H9 (cell line): ENCODE measurements at regions not wholly inside any gene's neighbourhood (a gene's known extent, or its start where the extent isn't known, plus 50 kb on each side); places are given as distances from the start of the nearest gene placed in this dataset.

ENCODE experiments used
- DNase-seq: peaks from one replicate; pipeline ENCODE4 v3.0.0-alpha.2; 2017
- H2AFZ ChIP-seq: one replicate; pipeline ENCODE4 v1.6.1; 2013; ENCODE audit warnings: mild to moderate bottlenecking, low read length, control low read depth, moderate library complexity
- H2AK5ac ChIP-seq: 2 replicates; pipeline ENCODE4 v1.6.1; 2013; ENCODE audit warnings: low read length, control low read depth, mixed read lengths; ENCODE audit not compliant: insufficient read length
- H2BK120ac ChIP-seq: one replicate; pipeline ENCODE4 v1.6.1; 2013; ENCODE audit warnings: low read depth, mild to moderate bottlenecking, low read length, control low read depth, inconsistent platforms; ENCODE audit not compliant: poor library complexity, severe bottlenecking
- H2BK12ac ChIP-seq: 2 replicates; pipeline ENCODE4 v1.6.1; 2013; ENCODE audit warnings: low read length, control low read depth, mixed read lengths, low read depth; ENCODE audit not compliant: insufficient read length
- H2BK15ac ChIP-seq: 2 replicates; pipeline ENCODE4 v1.6.1; 2013; ENCODE audit warnings: low read depth, low read length, control low read depth
- H2BK20ac ChIP-seq: one replicate; pipeline ENCODE4 v1.6.1; 2013; ENCODE audit warnings: low read depth, mild to moderate bottlenecking, low read length, control low read depth, inconsistent platforms; ENCODE audit not compliant: poor library complexity, severe bottlenecking
- H2BK5ac ChIP-seq: 2 replicates; pipeline ENCODE4 v1.6.1; 2013; ENCODE audit warnings: low read length, control low read depth, mixed read lengths; ENCODE audit not compliant: insufficient read length
- H3K14ac ChIP-seq: 2 replicates; pipeline ENCODE4 v1.6.1; 2013; ENCODE audit warnings: low read length, control low read depth; ENCODE audit not compliant: insufficient read depth
- H3K18ac ChIP-seq: 2 replicates; pipeline ENCODE4 v1.6.1; 2013; ENCODE audit warnings: low read depth, mild to moderate bottlenecking, mixed read lengths, low read length, control low read depth; ENCODE audit not compliant: insufficient read length
- H3K23ac ChIP-seq: 2 replicates; pipeline ENCODE4 v1.6.1; 2013; ENCODE audit warnings: low read length, control low read depth, mixed read lengths, low read depth; ENCODE audit not compliant: insufficient read length
- H3K23me2 ChIP-seq: 2 replicates; pipeline ENCODE4 v1.6.1; 2013; ENCODE audit warnings: low read depth, mild to moderate bottlenecking, mixed read lengths, low read length, control low read depth; ENCODE audit not compliant: insufficient read length, poor library complexity, severe bottlenecking
- H3K27ac ChIP-seq: 2 replicates; pipeline ENCODE4 v1.5.1; 2013; ENCODE audit warnings: low read length, control low read depth, mixed read lengths, low read depth; ENCODE audit not compliant: insufficient read length
- H3K27me3 ChIP-seq: 2 replicates; pipeline ENCODE4 v1.6.1; 2013; ENCODE audit warnings: low read length, control low read depth, inconsistent platforms; ENCODE audit not compliant: insufficient read depth
- H3K4ac ChIP-seq: 2 replicates; pipeline ENCODE4 v1.6.1; 2013; ENCODE audit warnings: low read depth, mild to moderate bottlenecking, control low read depth, inconsistent platforms, low read length, moderate library complexity
- H3K4me1 ChIP-seq: 2 replicates; pipeline ENCODE4 v1.6.1; 2013; ENCODE audit warnings: low read length, control low read depth, inconsistent platforms; ENCODE audit not compliant: insufficient read depth
- H3K4me2 ChIP-seq: 2 replicates; pipeline ENCODE4 v1.6.1; 2013; ENCODE audit warnings: low read length, control low read depth, mixed read lengths; ENCODE audit not compliant: insufficient read length, insufficient read depth
- H3K56ac ChIP-seq: 2 replicates; pipeline ENCODE4 v1.6.1; 2013; ENCODE audit warnings: low read depth, mild to moderate bottlenecking, mixed read lengths, low read length, control low read depth; ENCODE audit not compliant: insufficient read length
- H3K79me1 ChIP-seq: 2 replicates; pipeline ENCODE4 v1.6.1; 2013; ENCODE audit warnings: low read depth, mild to moderate bottlenecking, moderate library complexity, low read length, control low read depth, inconsistent platforms; ENCODE audit not compliant: insufficient read depth, poor library complexity, severe bottlenecking
- H3K79me2 ChIP-seq: 2 replicates; pipeline ENCODE4 v1.6.1; 2013; ENCODE audit warnings: low read length, control low read depth, inconsistent platforms; ENCODE audit not compliant: insufficient read depth
- H3K9ac ChIP-seq: 2 replicates; pipeline ENCODE4 v1.6.1; 2013; ENCODE audit warnings: low read length, control low read depth, mixed read lengths; ENCODE audit not compliant: insufficient read length; ENCODE audit errors: extremely low read depth
- H3K9me3 ChIP-seq: one replicate; pipeline ENCODE4 v1.6.1; 2013; ENCODE audit warnings: low read depth, low read length, inconsistent platforms; ENCODE audit not compliant: control insufficient read depth
- H3T11ph ChIP-seq: one replicate; pipeline ENCODE4 v1.6.1; 2013; ENCODE audit warnings: mild to moderate bottlenecking, low read length, control low read depth, inconsistent platforms
- H4K20me1 ChIP-seq: one replicate; pipeline ENCODE4 v1.6.1; 2013; ENCODE audit not compliant: control insufficient read depth, insufficient read length, insufficient read depth
- H4K5ac ChIP-seq: 2 replicates; pipeline ENCODE4 v1.6.1; 2013; ENCODE audit warnings: low read depth, mild to moderate bottlenecking, mixed read lengths, low read length, control low read depth; ENCODE audit not compliant: insufficient read length
- H4K8ac ChIP-seq: replicated peaks from 2 replicates; pipeline ENCODE4 v1.6.1; 2013; ENCODE audit warnings: low read length, control low read depth, mixed read lengths, low read depth; ENCODE audit not compliant: insufficient read length
- H4K91ac ChIP-seq: 2 replicates; pipeline ENCODE4 v1.6.1; 2013; ENCODE audit warnings: low read depth, mild to moderate bottlenecking, moderate library complexity, mixed read lengths, low read length, control low read depth; ENCODE audit not compliant: insufficient read length
- H3K27ac Mint-ChIP-seq, 3 experiments: 2 replicates in 2 of 3; 3 replicates in 1 of 3; pipeline ENCODE4 v1.8.0; 2020 to 2021; ENCODE audit warnings: mixed read lengths in 3 of 3, mild to moderate bottlenecking in 1 of 3, moderate library complexity in 1 of 3
- H3K27me3 Mint-ChIP-seq: 2 replicates; pipeline ENCODE4 v1.8.0; 2021; ENCODE audit warnings: low read depth, mild to moderate bottlenecking, moderate library complexity, mixed read lengths
- H3K36me3 Mint-ChIP-seq, 3 experiments: 2 replicates in 2 of 3; 3 replicates in 1 of 3; pipeline ENCODE4 v1.8.0; 2020 to 2021; ENCODE audit warnings: low read depth in 3 of 3, mixed read lengths in 3 of 3; ENCODE audit not compliant: insufficient read depth in 1 of 3
- H3K4me1 Mint-ChIP-seq, 2 experiments: 2 replicates each; pipeline ENCODE4 v1.8.0; 2020; ENCODE audit warnings: mixed read lengths in 2 of 2
- H3K4me3 Mint-ChIP-seq, 2 experiments: 2 replicates in 1 of 2; 3 replicates in 1 of 2; pipeline ENCODE4 v1.8.0; 2020 to 2021; ENCODE audit warnings: mild to moderate bottlenecking in 2 of 2, mixed read lengths in 2 of 2, moderate library complexity in 1 of 2
- H3K9me3 Mint-ChIP-seq, 2 experiments: 2 replicates in 1 of 2; 3 replicates in 1 of 2; pipeline ENCODE4 v1.8.0; 2020; ENCODE audit warnings: mild to moderate bottlenecking in 2 of 2, mixed read lengths in 2 of 2, moderate library complexity in 1 of 2
- CTCF ChIP-seq: fragments of 200-600 bp; sonication (generic); conservative IDR thresholded peaks from 3 replicates; pipeline ENCODE4 v1.8.0; 2021; ENCODE audit warnings: antibody characterized with exemption, mild to moderate bottlenecking
- WGBS: extraction: QIAGEN DNeasy Blood & Tissue Kit; methylation state at CpG from one replicate; pipeline ENCODE4 v1.1.7; 2013; ENCODE audit warnings: missing lambda C conversion rate, low lambda C conversion rate, mixed read lengths; ENCODE audit not compliant: insufficient read length; ENCODE audit errors: extremely low coverage; 5-methylcytosine and 5-hydroxymethylcytosine counted together

DNA sequence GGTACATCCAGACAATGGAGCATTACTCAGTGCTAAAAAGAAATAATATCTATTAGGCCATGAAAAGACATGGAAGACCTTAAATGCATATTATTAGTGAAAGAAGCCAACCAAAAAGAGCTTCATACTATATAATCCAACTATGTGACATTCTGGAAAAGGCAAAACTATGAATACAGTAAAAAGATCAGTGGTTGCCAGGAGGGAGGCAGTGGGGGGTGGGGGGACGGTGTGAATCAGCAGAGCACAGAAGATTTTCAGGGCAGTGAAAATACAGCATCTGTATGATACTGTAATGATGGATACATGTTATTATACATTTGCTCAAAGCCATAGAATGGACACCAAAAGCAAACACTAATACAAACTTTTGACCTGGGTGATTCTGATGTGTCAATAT is 339.4 kb upstream of the SNX7 start:
- Mint-ChIP-seq H3K4me1 (peaks cover 6 to 13% of the 10 kb centered on the region in 2 experiments), H3K9me3 (no peaks in the 10 kb centered on the region), H3K27me3 (no peaks in the 10 kb centered on the region), H3K27ac (no peak overlapping the region), H3K4me3 (no peak overlapping the region), H3K36me3 (no peaks in the 10 kb centered on the region)
- Histone ChIP-seq H3T11ph (no peak overlapping the region), H3K23me2 (no peaks in the 10 kb centered on the region), H3K27ac (no peak overlapping the region), H3K4me2 (no peak overlapping the region), H4K8ac (no peak overlapping the region), H3K9ac (no peak overlapping the region), H2BK12ac (no peak overlapping the region), H2AFZ (no peak overlapping the region), H3K23ac (no peak overlapping the region), H4K91ac (no peak overlapping the region), H3K9me3 (no peaks in the 10 kb centered on the region), H2AK5ac (no peak overlapping the region), H3K79me1 (no peaks in the 10 kb centered on the region), H2BK15ac (no peak overlapping the region), H3K79me2 (no peaks in the 10 kb centered on the region), H3K4ac (no peak overlapping the region), H4K5ac (no peak overlapping the region), H3K14ac (no peak overlapping the region), H3K18ac (no peak overlapping the region), H3K56ac (no peak overlapping the region), H2BK5ac (no peak overlapping the region), H4K20me1 (no peaks in the 10 kb centered on the region), H2BK120ac (no peak overlapping the region), H3K27me3 (no peaks in the 10 kb centered on the region), H3K4me1 (no peaks in the 10 kb centered on the region), H2BK20ac (no peak overlapping the region)
- TF ChIP-seq CTCF = no peak
- no CpG with 5 or more reads among the region's 1 CpG for WGBS
- DNase-seq = no peak
